AG10803 (cell line): ENCODE measurements at regions not wholly inside any gene's neighbourhood (a gene's known extent, or its start where the extent isn't known, plus 50 kb on each side); places are given as distances from the start of the nearest gene placed in this dataset.

Experiments used
- DNase-seq: peaks from one replicate; pipeline ENCODE4 v3.0.0; 2010; ENCODE audit warnings: low read depth
- H3K4me3 ChIP-seq: 2 replicates; pipeline ENCODE4 v1.5.1; 2011; ENCODE audit warnings: mild to moderate bottlenecking, low read length, control low read depth
- CTCF ChIP-seq: conservative IDR thresholded peaks from 2 replicates; pipeline ENCODE4 v1.5.1; 2011; ENCODE audit warnings: mild to moderate bottlenecking, low read length, control low read depth, inconsistent platforms

- DNase-seq, result no peak
- H3K4me3 ChIP-seq, result no peak overlapping the region
- no peak for TF ChIP-seq CTCF
These were observed 517.0 kb upstream of the PPP2R3A start for GRCh38 chr3:135448520-135448919.

- TF ChIP-seq CTCF, result no peak
- no peak for DNase-seq
- no peak overlapping the region for H3K4me3 ChIP-seq
These were observed 516.5 kb upstream of the PPP2R3A start for GRCh38 chr3:135449046-135449445.

GRCh38 chr3:135451037-135451785, 514.3 kb upstream of the PPP2R3A start:
- no peak for TF ChIP-seq CTCF
- DNase-seq, result no peak
- H3K4me3 ChIP-seq, result no peak overlapping the region

GRCh38 chr3:135452881-135453280, 512.6 kb upstream of the PPP2R3A start:
- H3K4me3 ChIP-seq, result no peak overlapping the region
- TF ChIP-seq CTCF, result no peak
- DNase-seq, result no peak

- no peak overlapping the region for H3K4me3 ChIP-seq
- no peak for TF ChIP-seq CTCF
- DNase-seq, result no peak
These were observed 512.2 kb upstream of the PPP2R3A start for GRCh38 chr3:135453326-135453725.

GRCh38 chr3:135454890-135455289, 510.6 kb upstream of the PPP2R3A start:
- H3K4me3 ChIP-seq, result no peak overlapping the region
- TF ChIP-seq CTCF, result no peak
- no peak for DNase-seq

GRCh38 chr3:135456108-135456790, 509.3 kb upstream of the PPP2R3A start:
- no peak for DNase-seq
- no peak overlapping the region for H3K4me3 ChIP-seq
- TF ChIP-seq CTCF, result no peak
